Left ventricle myocardium inferior (tissue), 1 donor: ENCODE measurements at regions not wholly inside any gene's neighbourhood (a gene's known extent, or its start where the extent isn't known, plus 50 kb on each side); places are given as distances from the start of the nearest gene placed in this dataset.
"Not testable (repeated sequence)": the region's sequence is repeated elsewhere in the genome, so short reads cannot be mapped to it uniquely, and the experiment has no call there.

Experiments used
- DNase-seq: peaks from one replicate; pipeline ENCODE4 v3.0.0-alpha.2; 2020
- H3K27ac ChIP-seq: fragments of 200-600 bp; replicated peaks from 2 replicates; pipeline ENCODE4 v1.8.0; 2021
- H3K27me3 ChIP-seq: fragments of 200-600 bp; 2 replicates; pipeline ENCODE4 v1.8.0; 2021; ENCODE audit warnings: low read depth
- H3K36me3 ChIP-seq: fragments of 200-600 bp; 2 replicates; pipeline ENCODE4 v1.8.0; 2021
- H3K4me1 ChIP-seq: fragments of 200-600 bp; 2 replicates; pipeline ENCODE4 v1.8.0; 2021
- H3K4me3 ChIP-seq: fragments of 200-600 bp; 2 replicates; pipeline ENCODE4 v1.8.0; 2021; ENCODE audit warnings: mild to moderate bottlenecking, moderate library complexity
- H3K9me3 ChIP-seq: fragments of 200-600 bp; replicated peaks from 2 replicates; pipeline ENCODE4 v1.8.0; 2021
- CTCF ChIP-seq: fragments of 200-600 bp; IDR thresholded peaks from 2 replicates; pipeline ENCODE4 v1.8.0; 2021; ENCODE audit warnings: antibody characterized with exemption, mild to moderate bottlenecking, borderline replicate concordance
- intact Hi-C: fragments of 100-400 bp; cut with micrococcal nuclease; formaldehyde crosslinking; loops from one replicate; pipeline ENCODE4 v1.11.0; 2022
- donor health status: DM: no; HTN: yes; CAD: no; lungs with severe emphysema.

GRCh38 chr17:27104605-27105221, 189.2 kb upstream of the WSB1 start:
- H3K27me3 ChIP-seq: peaks cover 18% of the 10 kb centered on the region
- DNase-seq, H3K9me3 ChIP-seq, H3K36me3 ChIP-seq, H3K27ac ChIP-seq, H3K4me1 ChIP-seq, H3K4me3 ChIP-seq, intact Hi-C loops: not testable (repeated sequence)

GRCh38 chr17:27105636-27106035, 188.3 kb upstream of the WSB1 start:
- H3K4me1 ChIP-seq: no peaks in the 10 kb centered on the region
- no peaks in the 10 kb centered on the region for H3K9me3 ChIP-seq
- no peak for TF ChIP-seq CTCF
- H3K27me3 ChIP-seq: peaks cover 18% of the 10 kb centered on the region
- no peak overlapping the region for H3K27ac ChIP-seq
- no peaks in the 10 kb centered on the region for H3K36me3 ChIP-seq
- no peak for DNase-seq
- H3K4me3 ChIP-seq: no peak overlapping the region
- intact Hi-C loops: no loop called here

GRCh38 chr17:27106347-27106981, 187.4 kb upstream of the WSB1 start:
- no peak for TF ChIP-seq CTCF
- H3K9me3 ChIP-seq: no peaks in the 10 kb centered on the region
- H3K36me3 ChIP-seq: no peaks in the 10 kb centered on the region
- no peaks in the 10 kb centered on the region for H3K4me1 ChIP-seq
- H3K27me3 ChIP-seq: peaks cover 18% of the 10 kb centered on the region
- intact Hi-C loops: no loop called here
- DNase-seq: no peak
- H3K4me3 ChIP-seq: no peak overlapping the region
- H3K27ac ChIP-seq: no peak overlapping the region

- no peak for TF ChIP-seq CTCF
- intact Hi-C loops: no loop called here
- DNase-seq: no peak
- Histone ChIP-seq H3K4me1 (no peaks in the 10 kb centered on the region), H3K27me3 (peaks cover 18% of the 10 kb centered on the region), H3K27ac (no peak overlapping the region), H3K36me3 (no peaks in the 10 kb centered on the region), H3K4me3 (no peak overlapping the region), H3K9me3 (no peaks in the 10 kb centered on the region)
Measured at GRCh38 chr17:27106982-27107360, 186.9 kb upstream of the WSB1 start.

DNA sequence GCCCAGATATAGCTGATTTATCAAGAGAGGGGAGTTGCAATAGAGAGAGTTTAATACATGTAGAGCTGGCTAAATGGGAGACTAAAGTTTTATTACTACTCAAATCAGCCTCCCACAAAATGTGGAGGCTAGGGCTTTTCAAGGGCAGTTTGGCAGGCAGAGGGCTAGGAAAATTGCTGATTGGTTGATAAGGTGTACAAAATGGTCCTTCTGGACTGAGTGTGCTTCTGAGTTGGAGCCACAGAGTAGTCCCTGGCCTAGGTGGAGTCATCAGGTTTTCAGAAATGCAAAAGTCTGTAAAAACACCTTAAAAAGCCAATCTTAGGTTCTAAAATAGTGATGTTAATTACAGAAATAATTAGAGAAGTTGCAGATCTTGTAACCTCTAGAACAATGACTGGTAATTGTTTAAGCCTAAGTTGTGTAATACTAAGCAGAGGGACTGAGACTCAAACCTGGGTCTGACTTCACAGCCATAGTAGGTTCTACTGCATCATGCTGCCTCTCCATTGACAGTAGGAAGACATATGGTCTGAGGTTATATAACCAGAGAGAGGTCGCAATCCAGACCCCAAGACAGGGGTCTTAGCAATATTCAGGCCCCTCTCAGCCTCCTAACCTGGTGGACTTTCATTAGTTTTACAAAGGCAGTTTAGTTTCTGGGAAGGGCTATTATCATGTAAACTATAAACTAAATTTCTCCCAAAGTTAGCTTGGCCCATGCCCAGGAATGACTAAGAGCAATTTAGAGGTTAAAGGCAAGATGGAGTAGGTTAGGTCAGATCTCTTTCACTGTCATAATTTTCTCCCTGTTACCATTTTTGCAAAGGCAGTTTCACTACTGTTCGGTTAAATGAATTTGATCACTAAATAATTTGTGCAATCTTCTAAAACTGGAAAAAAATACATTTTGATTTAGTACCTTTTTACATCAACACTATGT, 186.3 kb upstream of the WSB1 start:
- intact Hi-C loops, H3K4me1 ChIP-seq, H3K4me3 ChIP-seq, H3K36me3 ChIP-seq, H3K9me3 ChIP-seq, H3K27ac ChIP-seq, DNase-seq: not testable (repeated sequence)
- peaks cover 18% of the 10 kb centered on the region for H3K27me3 ChIP-seq

- no peak for TF ChIP-seq CTCF
- Histone ChIP-seq H3K4me3 (no peak overlapping the region), H3K27me3 (peaks cover 23% of the 10 kb centered on the region), H3K27ac (no peak overlapping the region), H3K36me3 (no peaks in the 10 kb centered on the region), H3K4me1 (no peaks in the 10 kb centered on the region), H3K9me3 (no peaks in the 10 kb centered on the region)
- DNase-seq: no peak
- intact Hi-C loops: no loop called here
Measured at GRCh38 chr17:27109346-27109745, 184.6 kb upstream of the WSB1 start.
